K562 (cell line): ENCODE measurements at regions not wholly inside any gene's neighbourhood (a gene's known extent, or its start where the extent isn't known, plus 50 kb on each side); places are given as distances from the start of the nearest gene placed in this dataset.

Source experiments
- ESRRB ChIP-seq: fragments of 250-450 bp; sonication (Bioruptor Pico); IDR thresholded peaks from 2 replicates; pipeline ENCODE4 v1.5.0; 2020; ENCODE audit warnings: mild to moderate bottlenecking, moderate library complexity, borderline replicate concordance
- FOXA3 ChIP-seq, 2 experiments: fragments of 450-650 bp in 1 of 2; sonication (generic) in 1 of 2; formaldehyde crosslinking; IDR thresholded peaks in 1 of 2; conservative IDR thresholded peaks in 1 of 2; 2 replicates each; pipeline versions ENCODE4 v1.4.0 to v1.8.0; 2020 to 2022; ENCODE audit warnings: mild to moderate bottlenecking in 2 of 2, missing genetic modification reagents in 1 of 2
- ZNF609 ChIP-seq: sonication (generic); formaldehyde crosslinking; IDR thresholded peaks from 2 replicates; pipeline ENCODE4 v1.8.1; 2023; ENCODE audit warnings: missing genetic modification reagents, mild to moderate bottlenecking, borderline replicate concordance
- TF ChIP-seq, protein P1 (sequence below): sonication (generic); formaldehyde crosslinking; IDR thresholded peaks from 2 replicates; pipeline ENCODE4 v1.8.1; 2023; ENCODE audit warnings: mild to moderate bottlenecking, missing genetic modification reagents

GRCh38 chr1:199855580-199855979 is 171.9 kb upstream of the NR5A2 start (continued):
- TF ChIP-seq, protein P1, sequence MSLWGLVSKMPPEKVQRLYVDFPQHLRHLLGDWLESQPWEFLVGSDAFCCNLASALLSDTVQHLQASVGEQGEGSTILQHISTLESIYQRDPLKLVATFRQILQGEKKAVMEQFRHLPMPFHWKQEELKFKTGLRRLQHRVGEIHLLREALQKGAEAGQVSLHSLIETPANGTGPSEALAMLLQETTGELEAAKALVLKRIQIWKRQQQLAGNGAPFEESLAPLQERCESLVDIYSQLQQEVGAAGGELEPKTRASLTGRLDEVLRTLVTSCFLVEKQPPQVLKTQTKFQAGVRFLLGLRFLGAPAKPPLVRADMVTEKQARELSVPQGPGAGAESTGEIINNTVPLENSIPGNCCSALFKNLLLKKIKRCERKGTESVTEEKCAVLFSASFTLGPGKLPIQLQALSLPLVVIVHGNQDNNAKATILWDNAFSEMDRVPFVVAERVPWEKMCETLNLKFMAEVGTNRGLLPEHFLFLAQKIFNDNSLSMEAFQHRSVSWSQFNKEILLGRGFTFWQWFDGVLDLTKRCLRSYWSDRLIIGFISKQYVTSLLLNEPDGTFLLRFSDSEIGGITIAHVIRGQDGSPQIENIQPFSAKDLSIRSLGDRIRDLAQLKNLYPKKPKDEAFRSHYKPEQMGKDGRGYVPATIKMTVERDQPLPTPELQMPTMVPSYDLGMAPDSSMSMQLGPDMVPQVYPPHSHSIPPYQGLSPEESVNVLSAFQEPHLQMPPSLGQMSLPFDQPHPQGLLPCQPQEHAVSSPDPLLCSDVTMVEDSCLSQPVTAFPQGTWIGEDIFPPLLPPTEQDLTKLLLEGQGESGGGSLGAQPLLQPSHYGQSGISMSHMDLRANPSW (CRISPR knock-in tag): no peak
- TF ChIP-seq FOXA3 (CRISPR knock-in tag; conservative IDR thresholded peaks at IDR 0.05 in 1 of 2, IDR thresholded peaks at IDR 0.05 in 1 of 2) (no peak), ESRRB (CRISPR knock-in tag) (no peak), ZNF609 (CRISPR knock-in tag) (no peak)
